GM18507 (cell line): ENCODE measurements at regions not wholly inside any gene's neighbourhood (a gene's known extent, or its start where the extent isn't known, plus 50 kb on each side); places are given as distances from the start of the nearest gene placed in this dataset.

ENCODE experiments used
- DNase-seq: peaks from one replicate; pipeline ENCODE4 v3.0.0; 2011; ENCODE audit warnings: low read depth; ENCODE audit not compliant: insufficient read length; ENCODE audit errors: extremely low spot score
- FAIRE-seq: peaks from 2 replicates; lab custom pipeline; 2011; peaks lifted over from hg19 to GRCh38; lab: Jason Lieb, UNC

DNA sequence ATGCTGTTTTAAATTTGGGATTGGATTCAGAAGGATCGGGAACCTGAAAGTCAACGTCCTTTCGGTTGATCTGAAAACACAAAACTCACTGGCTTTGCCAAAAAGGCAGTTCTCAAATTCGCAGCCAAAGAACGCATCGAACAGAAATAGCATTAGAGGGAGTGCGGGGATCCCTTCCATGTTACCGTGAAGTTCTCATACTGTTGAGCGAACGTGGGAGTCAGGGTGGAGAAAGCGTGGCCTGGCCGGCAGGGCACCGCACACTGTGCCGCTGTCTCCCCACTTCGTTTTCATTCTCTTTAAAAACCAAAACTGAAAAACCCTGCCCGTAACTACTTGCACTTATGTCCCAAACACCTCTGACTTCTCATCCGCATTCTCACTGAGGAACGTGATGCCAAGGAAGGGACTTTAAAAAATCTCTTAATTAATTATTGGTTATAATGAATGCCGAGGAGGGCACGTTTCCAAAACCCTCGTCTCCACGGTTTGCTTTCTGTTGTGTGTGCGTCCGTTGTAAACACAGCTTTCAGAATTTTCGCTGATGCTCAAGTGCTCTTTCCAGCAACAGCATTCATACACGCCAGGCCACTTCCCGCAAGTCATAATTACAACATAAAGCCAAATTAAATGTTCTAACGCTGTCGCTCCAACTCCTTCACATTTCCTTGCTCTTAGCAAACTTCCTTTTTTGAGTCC, 60.9 kb upstream of the TWIST2 start:
- FAIRE-seq (no peak), DNase-seq (no peak)

DNA sequence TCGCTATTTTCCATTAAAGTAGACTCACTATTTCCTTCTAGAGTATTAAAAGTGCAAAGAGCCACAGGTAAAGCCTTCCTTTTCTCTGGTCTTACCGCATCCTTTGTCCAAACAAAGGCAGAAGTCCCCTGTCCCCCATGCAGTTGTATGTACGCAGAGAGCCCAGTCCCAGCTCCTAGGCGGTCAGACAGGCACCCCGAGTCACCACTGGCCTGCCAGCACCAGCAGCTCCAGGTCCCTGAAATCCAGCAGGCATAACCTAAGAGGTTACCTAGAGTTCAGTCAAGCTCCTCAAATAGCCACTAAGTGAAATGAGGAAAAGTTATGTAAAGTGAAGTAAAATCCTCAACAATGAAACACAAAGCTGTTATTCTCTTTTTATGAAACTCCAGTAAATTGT, 60.4 kb upstream of the TWIST2 start:
- DNase-seq (no peak), FAIRE-seq (no peak)

DNA sequence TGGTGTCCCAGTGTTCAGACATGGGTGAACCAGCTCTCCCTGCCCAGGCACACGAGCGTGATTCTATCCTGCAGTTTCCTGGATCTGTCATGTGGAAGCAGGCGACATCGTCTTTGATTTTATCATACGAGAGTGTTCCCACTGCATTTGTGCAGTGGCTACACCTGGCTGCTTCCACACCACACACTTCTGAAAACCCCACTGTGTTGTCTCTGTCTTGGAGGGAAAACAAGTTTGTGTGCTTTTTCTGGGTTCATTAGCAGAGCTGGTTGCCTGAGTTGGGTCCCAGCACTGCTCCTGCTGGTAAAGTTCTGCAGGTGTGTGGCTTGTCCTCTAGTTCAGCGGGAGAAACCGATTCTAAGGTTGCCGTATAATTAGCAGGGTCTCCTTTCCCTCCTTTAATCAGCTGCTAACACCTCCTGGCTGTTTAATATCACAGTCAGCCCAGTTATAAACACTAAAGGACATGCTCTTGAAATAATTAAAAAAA, 58.5 kb upstream of the TWIST2 start:
- DNase-seq (no peak), FAIRE-seq (no peak)

DNA sequence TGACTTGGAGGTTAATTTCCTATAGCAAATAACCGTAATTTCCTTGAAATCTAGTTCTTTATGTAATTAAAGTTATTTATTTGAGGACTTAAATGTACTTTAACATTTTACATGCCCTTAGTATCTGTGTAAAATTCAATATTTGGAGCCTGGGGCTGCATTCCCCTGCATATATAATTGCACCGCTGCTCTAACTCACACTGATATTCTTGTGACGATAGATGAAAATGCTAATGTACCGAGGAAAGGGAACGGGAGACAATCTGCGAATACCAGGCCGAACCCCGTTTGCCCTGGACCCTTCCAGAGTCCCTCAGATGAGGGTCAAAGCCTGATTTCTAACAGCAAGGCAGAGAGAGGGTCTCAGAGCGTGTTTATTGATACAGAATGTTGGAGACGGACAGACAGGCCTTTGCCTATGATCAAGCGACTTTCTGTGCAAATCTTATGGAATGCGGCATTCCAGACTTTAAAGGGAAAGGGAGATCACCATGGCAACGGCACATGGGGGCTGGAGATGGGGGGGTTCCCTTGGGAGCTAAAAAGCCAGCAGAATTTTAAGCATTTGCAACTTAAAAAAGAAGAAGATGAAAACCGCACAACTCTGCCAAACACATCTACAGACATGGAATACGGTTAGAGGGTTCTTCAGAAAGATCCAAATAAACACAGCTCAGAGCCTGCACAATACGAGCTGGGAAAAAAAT, 57.6 kb upstream of the TWIST2 start:
- DNase-seq: no peak

DNA sequence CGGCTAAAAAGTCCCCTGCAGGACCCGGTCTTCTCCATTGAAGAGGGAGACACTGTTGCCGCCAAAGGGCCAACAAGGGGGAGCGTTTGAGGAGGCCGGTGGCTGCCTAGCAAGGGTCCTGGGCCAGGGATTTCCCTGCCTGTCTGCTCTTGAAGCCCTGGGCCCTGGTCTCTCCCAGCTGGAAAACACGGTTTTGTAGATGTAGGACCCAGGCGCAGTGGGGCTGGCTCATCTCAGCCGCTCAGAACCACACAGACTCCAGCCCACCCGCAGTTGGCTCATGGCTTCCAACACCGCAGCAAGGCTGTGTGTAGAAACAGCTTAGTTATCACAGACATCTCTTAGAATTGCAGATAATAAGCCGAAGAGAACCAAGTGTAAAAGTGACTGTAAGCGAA, 57.1 kb upstream of the TWIST2 start:
- FAIRE-seq (no peak), DNase-seq (no peak)

More for the DNA sequence above, 57.6 kb upstream of the TWIST2 start:
- FAIRE-seq: no peak

DNA sequence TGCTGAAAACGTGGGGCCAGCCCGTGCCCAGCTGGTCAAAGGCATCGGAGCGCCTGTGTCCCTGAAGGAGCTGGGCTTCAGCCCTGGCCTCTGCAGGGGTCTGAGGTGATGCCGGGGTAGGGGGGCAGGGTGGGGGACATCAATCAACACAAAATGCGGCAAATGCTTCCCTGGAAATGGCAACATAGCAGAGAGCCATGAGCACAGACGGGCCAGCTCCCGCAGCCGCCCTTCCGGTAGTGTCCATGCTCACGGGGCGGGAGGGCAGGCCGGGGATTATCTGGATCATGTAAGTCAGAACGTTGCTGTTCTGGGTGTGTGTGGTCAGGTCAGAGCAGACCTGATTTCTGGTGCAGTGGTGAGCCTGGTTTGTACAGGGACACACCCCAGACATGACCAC, 56.5 kb upstream of the TWIST2 start:
- FAIRE-seq: no peak
- no peak for DNase-seq

DNA sequence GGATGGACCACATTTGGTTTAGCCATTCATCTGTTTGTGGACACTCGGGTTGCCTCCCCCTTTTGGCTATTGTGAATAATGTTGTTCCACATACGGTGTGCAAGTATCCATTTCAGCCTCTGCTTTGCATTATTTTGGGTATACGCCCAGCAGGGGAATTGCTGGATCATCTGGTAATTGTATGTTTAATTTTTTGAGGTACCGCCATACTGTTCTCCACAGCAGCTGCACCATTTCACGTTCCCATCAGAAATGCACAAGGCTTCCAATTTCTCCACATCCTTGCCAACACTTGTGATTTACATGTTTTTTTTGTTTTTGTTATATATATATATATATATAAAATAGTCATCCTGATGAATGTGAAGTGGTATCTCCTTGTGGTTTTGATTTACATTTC, 54.6 kb upstream of the TWIST2 start:
- DNase-seq (no peak), FAIRE-seq (no peak)

DNA sequence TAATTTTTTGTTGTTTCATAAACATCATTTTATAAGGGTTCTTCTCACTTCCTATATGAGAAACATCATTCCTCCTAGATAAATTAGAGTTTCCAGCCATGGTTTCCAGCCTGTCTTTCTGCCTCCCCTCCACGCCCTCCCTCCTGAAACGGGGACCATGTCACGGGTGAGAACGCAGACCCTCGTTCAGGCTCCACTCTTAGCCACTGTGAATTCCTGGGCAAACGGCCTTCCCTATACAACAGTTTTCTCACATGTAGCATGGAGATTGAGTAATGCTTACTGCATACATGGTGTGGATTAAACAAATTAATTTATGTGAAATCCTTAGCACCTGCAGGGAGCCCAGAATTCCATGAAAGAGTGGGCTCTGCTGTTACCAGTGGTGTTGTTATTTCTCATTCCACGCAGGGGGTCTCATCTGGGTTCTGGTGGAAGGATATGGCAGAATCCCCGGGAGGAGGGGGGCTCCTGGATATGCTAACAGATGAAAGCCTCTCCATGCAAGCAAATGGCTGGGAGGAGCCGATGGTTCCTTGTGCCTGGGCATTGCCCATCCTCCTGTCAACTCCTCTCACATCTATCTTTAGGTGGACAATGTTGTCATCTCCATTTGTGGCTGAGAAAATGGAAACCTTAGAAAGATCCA, 54.0 kb upstream of the TWIST2 start:
- no peak for DNase-seq
- FAIRE-seq: no peak

DNA sequence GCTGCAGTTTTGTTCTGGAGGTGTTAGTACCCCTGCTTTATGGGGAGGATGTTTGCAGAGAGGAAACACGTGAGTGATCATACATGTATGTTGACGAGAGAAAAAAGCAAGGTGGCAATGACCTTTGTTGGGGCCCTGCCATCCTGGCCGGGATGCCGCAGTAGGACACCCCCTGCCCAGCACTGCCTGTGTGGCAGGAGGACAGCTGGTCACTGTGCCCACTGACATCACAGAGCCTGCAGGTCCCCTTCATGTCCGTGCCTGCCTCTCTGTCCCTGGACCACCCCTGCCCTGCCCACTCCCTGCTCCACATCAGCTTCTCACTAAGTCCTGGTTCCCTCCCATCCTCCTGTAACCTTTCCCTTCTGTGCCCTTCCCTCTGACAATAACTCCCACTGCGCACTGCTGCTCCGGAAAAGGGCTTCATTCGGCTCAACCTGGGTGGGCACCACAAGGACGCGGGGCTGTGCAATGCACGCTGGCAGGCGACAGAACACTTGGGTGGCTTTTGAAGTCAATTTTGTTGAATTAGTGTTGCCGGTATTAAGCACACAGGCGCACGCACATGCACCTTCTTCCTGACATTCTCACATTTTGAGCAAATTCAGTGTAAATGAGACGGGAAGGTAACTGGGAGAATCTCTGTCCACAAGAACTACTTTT, 51.5 kb upstream of the TWIST2 start:
- FAIRE-seq: no peak
- no peak for DNase-seq

DNA sequence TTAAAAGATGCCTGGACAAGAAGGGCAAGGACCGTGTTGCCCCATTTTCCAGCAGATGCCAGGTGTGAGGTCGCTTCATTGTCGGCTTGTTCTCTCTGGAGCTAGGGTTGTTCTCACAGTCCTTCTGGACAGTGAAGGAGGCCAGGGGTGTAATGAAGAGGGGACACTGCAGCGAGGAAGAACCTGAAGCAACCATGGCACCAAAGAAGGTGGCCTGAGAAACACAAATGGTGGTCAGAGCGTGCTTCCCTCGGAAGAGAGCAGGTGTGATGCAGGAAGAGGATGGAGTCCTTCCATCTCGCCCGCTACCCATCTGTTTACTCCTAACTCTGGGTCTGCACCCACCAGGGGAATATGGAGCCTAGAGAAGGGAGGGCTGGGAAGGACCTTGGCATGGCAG, 50.3 kb upstream of the TWIST2 start:
- FAIRE-seq (no peak), DNase-seq (no peak)
